ENCODE measurements at regions not wholly inside any gene's neighbourhood (a gene's known extent, or its start where the extent isn't known, plus 50 kb on each side); places are given as distances from the start of the nearest gene placed in this dataset.
A peak's percentile ranks its signal among the peaks of the same experiment; 100 is the strongest.

GRCh38 chr15:38672273-38672672, 107.7 kb upstream of the RASGRP1 start:
- FAIRE-seq (no peak), DNase-seq (ENCODE audit: low spot score) (no peak)

- DNase-seq (ENCODE audit: low spot score) = no peak
Observed at GRCh38 chr15:38672814-38673670, 108.4 kb upstream of the RASGRP1 start.

GRCh38 chr15:38674448-38674847, 109.8 kb upstream of the RASGRP1 start:
- no peak for DNase-seq (ENCODE audit: low spot score)
- no peak for FAIRE-seq

More at GRCh38 chr15:38672814-38673670, 108.4 kb upstream of the RASGRP1 start:
- no peak for FAIRE-seq

- no peak for DNase-seq (ENCODE audit: low spot score)
- FAIRE-seq = no peak
Observed at GRCh38 chr15:38678281-38678680, 113.7 kb upstream of the RASGRP1 start.

- no peak for FAIRE-seq
- DNase-seq (ENCODE audit: low spot score) = no peak
Observed at GRCh38 chr15:38680775-38681174, 116.2 kb upstream of the RASGRP1 start.

GRCh38 chr15:38682363-38682762, 117.7 kb upstream of the RASGRP1 start:
- no peak for DNase-seq (ENCODE audit: low spot score)
- FAIRE-seq = no peak

GRCh38 chr15:38682861-38683260, 118.2 kb upstream of the RASGRP1 start:
- no peak for FAIRE-seq
- DNase-seq (ENCODE audit: low spot score) = no peak

- FAIRE-seq (no peak), DNase-seq (ENCODE audit: low spot score) (peak; percentile 58)
Observed at GRCh38 chr15:38683382-38684242, 119.0 kb upstream of the RASGRP1 start.

GRCh38 chr15:38684440-38685010, 119.9 kb upstream of the RASGRP1 start:
- DNase-seq (ENCODE audit: low spot score) (no peak), FAIRE-seq (no peak)

GRCh38 chr15:38685686-38686339, 121.2 kb upstream of the RASGRP1 start:
- FAIRE-seq (no peak), DNase-seq (ENCODE audit: low spot score) (no peak)

- FAIRE-seq = no peak
- DNase-seq (ENCODE audit: low spot score) = no peak
Observed at GRCh38 chr15:38687340-38687739, 122.7 kb upstream of the RASGRP1 start.

GRCh38 chr15:38687775-38688495, 123.3 kb upstream of the RASGRP1 start:
- FAIRE-seq (peak; percentile 42), DNase-seq (ENCODE audit: low spot score) (no peak)

GRCh38 chr15:38688761-38689160, 124.1 kb upstream of the RASGRP1 start:
- FAIRE-seq = no peak

GRCh38 chr15:38689522-38689921, 124.9 kb upstream of the RASGRP1 start:
- FAIRE-seq (no peak), DNase-seq (ENCODE audit: low spot score) (no peak)

More at GRCh38 chr15:38688761-38689160, 124.1 kb upstream of the RASGRP1 start:
- DNase-seq (ENCODE audit: low spot score) = no peak

- FAIRE-seq (no peak), DNase-seq (ENCODE audit: low spot score) (no peak)
Observed at GRCh38 chr15:38690216-38690615, 125.6 kb upstream of the RASGRP1 start.

- no peak for FAIRE-seq
- DNase-seq (ENCODE audit: low spot score) = peak; percentile 64
Observed at GRCh38 chr15:38690719-38691332, 126.2 kb upstream of the RASGRP1 start.

GRCh38 chr15:38691377-38691776, 126.8 kb upstream of the RASGRP1 start:
- FAIRE-seq = no peak

GRCh38 chr15:38691965-38692788, 127.6 kb upstream of the RASGRP1 start:
- DNase-seq (ENCODE audit: low spot score) = no peak
- FAIRE-seq = no peak

More at GRCh38 chr15:38691377-38691776, 126.8 kb upstream of the RASGRP1 start:
- DNase-seq (ENCODE audit: low spot score) = no peak

GRCh38 chr15:38692789-38693062, 128.1 kb upstream of the RASGRP1 start:
- DNase-seq (ENCODE audit: low spot score) = no peak
- peak; percentile 9 for FAIRE-seq
